NCI-H1417 treated with DMSO at 0.1 percent for 48 hours (cell line): ENCODE measurements at regions not wholly inside any gene's neighbourhood (a gene's known extent, or its start where the extent isn't known, plus 50 kb on each side); places are given as distances from the start of the nearest gene placed in this dataset.

Experiments
- DNase-seq: peaks from one replicate; lab custom pipeline; 2025; lab: John Stamatoyannopoulos, UW

GRCh38 chr4:45646885-45647590, 476.8 kb downstream of the GABRG1 start:
- DNase-seq, result no peak

- no peak for DNase-seq
Observed at GRCh38 chr4:45640281-45640680, 483.6 kb downstream of the GABRG1 start.

- no peak for DNase-seq
Observed at GRCh38 chr4:45638641-45639040, 485.2 kb downstream of the GABRG1 start.

GRCh38 chr4:45636175-45636574, 487.7 kb downstream of the GABRG1 start:
- DNase-seq, result no peak

GRCh38 chr4:45629717-45630116, 494.1 kb downstream of the GABRG1 start:
- DNase-seq, result no peak

- DNase-seq, result no peak
Observed at GRCh38 chr4:45621971-45622370, 501.9 kb downstream of the GABRG1 start.

GRCh38 chr4:45620808-45621207, 503.0 kb downstream of the GABRG1 start:
- no peak for DNase-seq

- no peak for DNase-seq
Observed at GRCh38 chr4:45596379-45597101, 527.3 kb downstream of the GABRG1 start.

GRCh38 chr4:45580334-45580733, 543.5 kb downstream of the GABRG1 start:
- DNase-seq, result no peak

GRCh38 chr4:45578874-45579273, 545.0 kb downstream of the GABRG1 start:
- DNase-seq, result no peak

GRCh38 chr4:45576275-45576674, 547.6 kb downstream of the GABRG1 start:
- no peak for DNase-seq

- DNase-seq, result no peak
Observed at GRCh38 chr4:45569619-45570018, 554.2 kb downstream of the GABRG1 start.

GRCh38 chr4:45568694-45569093, 555.2 kb downstream of the GABRG1 start:
- no peak for DNase-seq

GRCh38 chr4:45566896-45567603, 556.8 kb downstream of the GABRG1 start:
- no peak for DNase-seq

- no peak for DNase-seq
Observed at GRCh38 chr4:45554423-45554822, 569.4 kb downstream of the GABRG1 start.

GRCh38 chr4:45550766-45551366, 573.0 kb downstream of the GABRG1 start:
- DNase-seq, result no peak

- DNase-seq, result no peak
Observed at GRCh38 chr4:45539142-45539814, 584.6 kb downstream of the GABRG1 start.

GRCh38 chr4:45530498-45530897, 593.4 kb downstream of the GABRG1 start:
- DNase-seq, result no peak

GRCh38 chr4:45527160-45527559, 596.7 kb downstream of the GABRG1 start:
- no peak for DNase-seq

GRCh38 chr4:45518832-45519231, 605.0 kb downstream of the GABRG1 start:
- DNase-seq, result no peak

- no peak for DNase-seq
Observed at GRCh38 chr4:45502471-45502870, 621.4 kb downstream of the GABRG1 start.

- no peak for DNase-seq
Observed at GRCh38 chr4:45484740-45485139, 639.1 kb downstream of the GABRG1 start.
